ENCODE measurements at regions not wholly inside any gene's neighbourhood (a gene's known extent, or its start where the extent isn't known, plus 50 kb on each side); places are given as distances from the start of the nearest gene placed in this dataset.

GRCh38 chr4:31039382-31039781, 319.2 kb downstream of the PCDH7 start:
- DNase-seq (ENCODE audit: low spot score) (no peak), ATAC-seq (no peak)
- intact Hi-C loops (cut with DNase I), result no loop called here

GRCh38 chr4:31040106-31040505, 319.9 kb downstream of the PCDH7 start:
- no peak for ATAC-seq
- intact Hi-C loops (cut with DNase I), result no loop called here
- DNase-seq (ENCODE audit: low spot score), result no peak

- no peak for ATAC-seq
- DNase-seq (ENCODE audit: low spot score), result no peak
- intact Hi-C loops (cut with DNase I), result no loop called here
Measured at GRCh38 chr4:31041385-31041784, 321.2 kb downstream of the PCDH7 start.

- DNase-seq (ENCODE audit: low spot score) (no peak), ATAC-seq (no peak)
- intact Hi-C loops (cut with DNase I), result no loop called here
Measured at GRCh38 chr4:31041853-31042252, 321.7 kb downstream of the PCDH7 start.

GRCh38 chr4:31043382-31044062, 323.4 kb downstream of the PCDH7 start:
- ATAC-seq (no peak), DNase-seq (ENCODE audit: low spot score) (no peak)
- intact Hi-C loops (cut with DNase I), result no loop called here

- no peak for DNase-seq (ENCODE audit: low spot score)
- no peak for ATAC-seq
- intact Hi-C loops (cut with DNase I), result no loop called here
Measured at GRCh38 chr4:31045151-31045550, 325.0 kb downstream of the PCDH7 start.

- DNase-seq (ENCODE audit: low spot score) (no peak), ATAC-seq (no peak)
- intact Hi-C loops (cut with DNase I), result no loop called here
Measured at GRCh38 chr4:31045724-31046318, 325.7 kb downstream of the PCDH7 start.

- DNase-seq (ENCODE audit: low spot score), result no peak
- ATAC-seq, result no peak
- intact Hi-C loops (cut with DNase I), result no loop called here
Measured at GRCh38 chr4:31051151-31051550, 331.0 kb downstream of the PCDH7 start.

GRCh38 chr4:31051565-31051964, 331.4 kb downstream of the PCDH7 start:
- intact Hi-C loops (cut with DNase I), result no loop called here
- DNase-seq (ENCODE audit: low spot score), result no peak

GRCh38 chr4:31052519-31052918, 332.4 kb downstream of the PCDH7 start:
- intact Hi-C loops (cut with DNase I), result no loop called here

More at GRCh38 chr4:31051565-31051964, 331.4 kb downstream of the PCDH7 start:
- no peak for ATAC-seq

GRCh38 chr4:31053451-31053850, 333.3 kb downstream of the PCDH7 start:
- no peak for ATAC-seq
- DNase-seq (ENCODE audit: low spot score), result no peak
- intact Hi-C loops (cut with DNase I), result no loop called here

More at GRCh38 chr4:31052519-31052918, 332.4 kb downstream of the PCDH7 start:
- DNase-seq (ENCODE audit: low spot score) (no peak), ATAC-seq (no peak)

- intact Hi-C loops (cut with DNase I), result no loop called here
- no peak for ATAC-seq
- no peak for DNase-seq (ENCODE audit: low spot score)
Measured at GRCh38 chr4:31054295-31054694, 334.1 kb downstream of the PCDH7 start.

GRCh38 chr4:31058656-31059055, 338.5 kb downstream of the PCDH7 start:
- DNase-seq (ENCODE audit: low spot score), result no peak
- intact Hi-C loops (cut with DNase I), result no loop called here
- ATAC-seq, result no peak

- intact Hi-C loops (cut with DNase I), result no loop called here
- ATAC-seq (no peak), DNase-seq (ENCODE audit: low spot score) (no peak)
Measured at GRCh38 chr4:31059753-31060522, 339.8 kb downstream of the PCDH7 start.

GRCh38 chr4:31065086-31065485, 344.9 kb downstream of the PCDH7 start:
- intact Hi-C loops (cut with DNase I), result no loop called here
- ATAC-seq (no peak), DNase-seq (ENCODE audit: low spot score) (no peak)

GRCh38 chr4:31068257-31069075, 348.3 kb downstream of the PCDH7 start:
- DNase-seq (ENCODE audit: low spot score) (no peak), ATAC-seq (no peak)
- intact Hi-C loops (cut with DNase I), result no loop called here

GRCh38 chr4:31069151-31069550, 349.0 kb downstream of the PCDH7 start:
- DNase-seq (ENCODE audit: low spot score) (no peak), ATAC-seq (no peak)
- intact Hi-C loops (cut with DNase I), result no loop called here

GRCh38 chr4:31071508-31072486, 351.6 kb downstream of the PCDH7 start:
- no peak for ATAC-seq
- intact Hi-C loops (cut with DNase I), result no loop called here
- no peak for DNase-seq (ENCODE audit: low spot score)

Measured in sciatic nerve (tissue), 2 donors.